HEK293 (cell line): ENCODE measurements at regions not wholly inside any gene's neighbourhood (a gene's known extent, or its start where the extent isn't known, plus 50 kb on each side); places are given as distances from the start of the nearest gene placed in this dataset.

Experiments used
- TF ChIP-seq, protein P1 (sequence below): fragments of 450-650 bp; formaldehyde crosslinking; IDR thresholded peaks from 2 replicates; pipeline ENCODE4 v1.5.1; 2016; ENCODE audit warnings: missing biosample characterization, missing genetic modification characterization
- TF ChIP-seq, protein P2 (sequence below): fragments of 450-650 bp; formaldehyde crosslinking; IDR thresholded peaks from 2 replicates; pipeline ENCODE4 v1.5.1; 2016; ENCODE audit warnings: missing biosample characterization, missing genetic modification characterization

- TF ChIP-seq, protein P1, sequence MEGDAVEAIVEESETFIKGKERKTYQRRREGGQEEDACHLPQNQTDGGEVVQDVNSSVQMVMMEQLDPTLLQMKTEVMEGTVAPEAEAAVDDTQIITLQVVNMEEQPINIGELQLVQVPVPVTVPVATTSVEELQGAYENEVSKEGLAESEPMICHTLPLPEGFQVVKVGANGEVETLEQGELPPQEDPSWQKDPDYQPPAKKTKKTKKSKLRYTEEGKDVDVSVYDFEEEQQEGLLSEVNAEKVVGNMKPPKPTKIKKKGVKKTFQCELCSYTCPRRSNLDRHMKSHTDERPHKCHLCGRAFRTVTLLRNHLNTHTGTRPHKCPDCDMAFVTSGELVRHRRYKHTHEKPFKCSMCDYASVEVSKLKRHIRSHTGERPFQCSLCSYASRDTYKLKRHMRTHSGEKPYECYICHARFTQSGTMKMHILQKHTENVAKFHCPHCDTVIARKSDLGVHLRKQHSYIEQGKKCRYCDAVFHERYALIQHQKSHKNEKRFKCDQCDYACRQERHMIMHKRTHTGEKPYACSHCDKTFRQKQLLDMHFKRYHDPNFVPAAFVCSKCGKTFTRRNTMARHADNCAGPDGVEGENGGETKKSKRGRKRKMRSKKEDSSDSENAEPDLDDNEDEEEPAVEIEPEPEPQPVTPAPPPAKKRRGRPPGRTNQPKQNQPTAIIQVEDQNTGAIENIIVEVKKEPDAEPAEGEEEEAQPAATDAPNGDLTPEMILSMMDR (tag by site-specific recombination) = no peak
- TF ChIP-seq, protein P2, sequence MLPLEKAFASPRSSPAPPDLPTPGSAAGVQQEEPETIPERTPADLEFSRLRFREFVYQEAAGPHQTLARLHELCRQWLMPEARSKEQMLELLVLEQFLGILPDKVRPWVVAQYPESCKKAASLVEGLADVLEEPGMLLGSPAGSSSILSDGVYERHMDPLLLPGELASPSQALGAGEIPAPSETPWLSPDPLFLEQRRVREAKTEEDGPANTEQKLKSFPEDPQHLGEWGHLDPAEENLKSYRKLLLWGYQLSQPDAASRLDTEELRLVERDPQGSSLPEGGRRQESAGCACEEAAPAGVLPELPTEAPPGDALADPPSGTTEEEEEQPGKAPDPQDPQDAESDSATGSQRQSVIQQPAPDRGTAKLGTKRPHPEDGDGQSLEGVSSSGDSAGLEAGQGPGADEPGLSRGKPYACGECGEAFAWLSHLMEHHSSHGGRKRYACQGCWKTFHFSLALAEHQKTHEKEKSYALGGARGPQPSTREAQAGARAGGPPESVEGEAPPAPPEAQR (tag by site-specific recombination) = no peak
Observed at GRCh38 chr3:96478496-96478895, 335.9 kb upstream of the EPHA6 start.
